ENCODE measurements at regions not wholly inside any gene's neighbourhood (a gene's known extent, or its start where the extent isn't known, plus 50 kb on each side); places are given as distances from the start of the nearest gene placed in this dataset.

- H3K9me2 ChIP-seq (replicated peaks; ENCODE audit: insufficient read depth, low read length): no peaks in the 10 kb centered on the region
- no peak overlapping the region for H3K4me3 ChIP-seq (ENCODE audit: low read length)
- no peaks in the 10 kb centered on the region for H3F3A ChIP-seq (ENCODE audit: insufficient read depth, low read length)
- no peaks in the 10 kb centered on the region for H3K27me3 ChIP-seq (replicated peaks; ENCODE audit: insufficient read depth, low read length)
- no peaks in the 10 kb centered on the region for H3K79me2 ChIP-seq (ENCODE audit: low read length)
- H3K36me3 ChIP-seq (replicated peaks; ENCODE audit: insufficient read depth, low read length): no peaks in the 10 kb centered on the region
- no peak overlapping the region for H3K4me2 ChIP-seq (ENCODE audit: low read depth, low read length)
- no peaks in the 10 kb centered on the region for H3K9me3 ChIP-seq (replicated peaks; ENCODE audit: insufficient read depth, low read length)
- H3K9ac ChIP-seq (ENCODE audit: low read length): no peak overlapping the region
- no peak overlapping the region for H3K27ac ChIP-seq (ENCODE audit: low read length)
- no peak for TF ChIP-seq EZH2 (optimal IDR thresholded peaks at IDR 0.05; ENCODE audit: low read depth, low read length)
- no peak for TF ChIP-seq CTCF (IDR thresholded peaks at IDR 0.05; ENCODE audit: low read length)
- TF ChIP-seq EZH2phosphoT487 (IDR thresholded peaks at IDR 0.05; ENCODE audit: low read length): no peak
- DNase-seq: no peak
- no peaks in the 10 kb centered on the region for H3K4me1 ChIP-seq (ENCODE audit: low read length)
- H2AFZ ChIP-seq (ENCODE audit: low read length): no peak overlapping the region
- H4K20me1 ChIP-seq (ENCODE audit: insufficient read depth, low read length): no peaks in the 10 kb centered on the region
These were observed 1123.7 kb upstream of the NCAM2 start for GRCh38 chr21:19874521-19874920.

DNA sequence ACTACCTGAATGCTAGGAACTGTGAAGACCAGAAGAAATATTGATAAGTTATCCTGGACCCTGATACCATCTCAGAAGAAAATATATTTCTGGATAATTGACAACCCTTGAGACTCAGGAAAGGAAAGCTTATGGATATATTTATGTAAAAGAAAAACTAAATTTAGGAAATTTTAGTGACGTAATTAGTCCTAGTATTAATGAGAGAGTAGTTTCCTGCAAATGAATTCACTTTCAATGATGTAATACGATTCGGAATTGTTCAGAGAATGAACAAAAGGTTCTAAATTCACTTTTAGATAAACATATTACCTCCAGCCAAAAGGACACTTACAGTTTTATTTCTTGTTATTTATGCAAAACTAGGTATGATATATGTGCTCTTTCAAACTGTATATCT lies 1120.1 kb upstream of the NCAM2 start:
- Histone ChIP-seq H4K20me1 (ENCODE audit: insufficient read depth, low read length) (no peaks in the 10 kb centered on the region), H3K36me3 (replicated peaks; ENCODE audit: insufficient read depth, low read length) (no peaks in the 10 kb centered on the region), H3K4me1 (ENCODE audit: low read length) (no peaks in the 10 kb centered on the region), H3K9me3 (replicated peaks; ENCODE audit: insufficient read depth, low read length) (no peaks in the 10 kb centered on the region), H3K27me3 (replicated peaks; ENCODE audit: insufficient read depth, low read length) (no peaks in the 10 kb centered on the region), H3K4me3 (ENCODE audit: low read length) (no peak overlapping the region), H3K9me2 (replicated peaks; ENCODE audit: insufficient read depth, low read length) (no peaks in the 10 kb centered on the region), H3F3A (ENCODE audit: insufficient read depth, low read length) (no peaks in the 10 kb centered on the region), H3K27ac (ENCODE audit: low read length) (no peak overlapping the region), H3K4me2 (ENCODE audit: low read depth, low read length) (no peak overlapping the region), H2AFZ (ENCODE audit: low read length) (no peak overlapping the region), H3K79me2 (ENCODE audit: low read length) (no peaks in the 10 kb centered on the region), H3K9ac (ENCODE audit: low read length) (no peak overlapping the region)
- TF ChIP-seq EZH2phosphoT487 (IDR thresholded peaks at IDR 0.05; ENCODE audit: low read length): no peak
- no peak for TF ChIP-seq EZH2 (optimal IDR thresholded peaks at IDR 0.05; ENCODE audit: low read depth, low read length)
- TF ChIP-seq CTCF (IDR thresholded peaks at IDR 0.05; ENCODE audit: low read length): no peak
- DNase-seq: no peak

GRCh38 chr21:19899645-19900044 lies 1098.6 kb upstream of the NCAM2 start:
- Histone ChIP-seq H3K27me3 (replicated peaks; ENCODE audit: insufficient read depth, low read length) (no peaks in the 10 kb centered on the region), H2AFZ (ENCODE audit: low read length) (no peak overlapping the region), H3K4me3 (ENCODE audit: low read length) (no peak overlapping the region), H3K9me3 (replicated peaks; ENCODE audit: insufficient read depth, low read length) (no peaks in the 10 kb centered on the region), H3K4me1 (ENCODE audit: low read length) (no peaks in the 10 kb centered on the region), H4K20me1 (ENCODE audit: insufficient read depth, low read length) (no peaks in the 10 kb centered on the region), H3K36me3 (replicated peaks; ENCODE audit: insufficient read depth, low read length) (no peaks in the 10 kb centered on the region), H3K27ac (ENCODE audit: low read length) (no peak overlapping the region), H3K9ac (ENCODE audit: low read length) (no peak overlapping the region), H3F3A (ENCODE audit: insufficient read depth, low read length) (no peaks in the 10 kb centered on the region), H3K79me2 (ENCODE audit: low read length) (no peaks in the 10 kb centered on the region), H3K9me2 (replicated peaks; ENCODE audit: insufficient read depth, low read length) (no peaks in the 10 kb centered on the region), H3K4me2 (ENCODE audit: low read depth, low read length) (no peak overlapping the region)
- DNase-seq: no peak
- TF ChIP-seq EZH2 (optimal IDR thresholded peaks at IDR 0.05; ENCODE audit: low read depth, low read length) (no peak), EZH2phosphoT487 (IDR thresholded peaks at IDR 0.05; ENCODE audit: low read length) (no peak), CTCF (IDR thresholded peaks at IDR 0.05; ENCODE audit: low read length) (no peak)

Measured in MM.1S (cell line).